Stomach (tissue), 8 donors: ENCODE measurements at regions not wholly inside any gene's neighbourhood (a gene's known extent, or its start where the extent isn't known, plus 50 kb on each side); places are given as distances from the start of the nearest gene placed in this dataset.
A peak's percentile ranks its signal among the peaks of the same experiment; 100 is the strongest.
"Not testable (repeated sequence)": the region's sequence is repeated elsewhere in the genome, so short reads cannot be mapped to it uniquely, and the experiment has no call there.

Source experiments
- DNase-seq, 2 donors: peaks; one replicate each; pipeline versions ENCODE4 v3.0.0 to v3.0.0-alpha.2; 2013 to 2019
- H3K27ac ChIP-seq, 5 donors: fragments of 200-600 bp in 4 of 5; sonication (generic) in 4 of 5; one replicate each; pipeline ENCODE4 v1.5.1; 2013 to 2019; ENCODE audit warnings: mild to moderate bottlenecking in 1 of 5, moderate library complexity in 1 of 5
- H3K27me3 ChIP-seq, 3 donors: fragments of 200-600 bp; sonication (generic); one replicate each; pipeline ENCODE4 v1.5.1; 2017 to 2019; ENCODE audit warnings: mixed run types in 1 of 3
- H3K36me3 ChIP-seq, 4 donors: fragments of 200-600 bp; sonication (generic); 1 replicate in 3 of 4; 2 replicates in 1 of 4; pipeline ENCODE4 v1.5.1; 2016 to 2019
- H3K4me1 ChIP-seq, 4 donors: fragments of 200-600 bp; sonication (generic); one replicate each; pipeline ENCODE4 v1.5.1; 2016 to 2019
- H3K4me3 ChIP-seq, 4 donors: fragments of 200-600 bp; sonication (generic) in 3 of 4; one replicate each; pipeline ENCODE4 v1.5.1; 2016 to 2019; ENCODE audit warnings: mild to moderate bottlenecking in 1 of 4
- H3K9me3 ChIP-seq, 4 donors: fragments of 200-600 bp; sonication (generic); one replicate each; pipeline ENCODE4 v1.5.1; 2016 to 2019
- EP300 ChIP-seq: sonication (generic); formaldehyde crosslinking; IDR thresholded peaks from one replicate; pipeline ENCODE4 v1.6.1; 2017; ENCODE audit warnings: antibody characterized with exemption
- POLR2A ChIP-seq, 4 donors: fragments of 450-650 bp; IDR thresholded peaks; one replicate each; pipeline ENCODE4 v1.6.1; 2016; ENCODE audit warnings: antibody characterized with exemption in 4 of 4, control low read depth in 2 of 4, mild to moderate bottlenecking in 1 of 4, moderate library complexity in 1 of 4
- POLR2AphosphoS5 ChIP-seq, 3 donors: sonication (generic); formaldehyde crosslinking; IDR thresholded peaks; one replicate each; pipeline ENCODE4 v1.6.1; 2016; ENCODE audit warnings: antibody characterized with exemption in 3 of 3
- WGBS, 5 donors: extraction: QIAGEN DNeasy Blood & Tissue Kit in 3 of 5; methylation state at CpG; one replicate each; pipeline versions ENCODE4 v1.1.5 to v1.1.7; 2013 to 2018; 5-methylcytosine and 5-hydroxymethylcytosine counted together
- intact Hi-C: fragments of 100-400 bp; cut with DNase I; formaldehyde crosslinking; loops from one replicate; pipeline ENCODE4 v1.15.1; 2023; ENCODE audit warnings: low total_unique reads
- TF ChIP-seq, protein P1 (sequence below), 7 experiments: fragments of 450-650 bp in 4 of 7; fragments of 200-600 bp in 3 of 7; sonication (generic) in 3 of 7; IDR thresholded peaks; one replicate each; pipeline ENCODE4 v1.5.1; 2016 to 2019; ENCODE audit warnings: antibody characterized with exemption in 7 of 7, control low read depth in 2 of 7, mild to moderate bottlenecking in 1 of 7
- donor health status: healthy with polysubstance abuse.
- donor health status: Bipolar disorder and iron deficiency.
- donor health status: healthy.

DNA sequence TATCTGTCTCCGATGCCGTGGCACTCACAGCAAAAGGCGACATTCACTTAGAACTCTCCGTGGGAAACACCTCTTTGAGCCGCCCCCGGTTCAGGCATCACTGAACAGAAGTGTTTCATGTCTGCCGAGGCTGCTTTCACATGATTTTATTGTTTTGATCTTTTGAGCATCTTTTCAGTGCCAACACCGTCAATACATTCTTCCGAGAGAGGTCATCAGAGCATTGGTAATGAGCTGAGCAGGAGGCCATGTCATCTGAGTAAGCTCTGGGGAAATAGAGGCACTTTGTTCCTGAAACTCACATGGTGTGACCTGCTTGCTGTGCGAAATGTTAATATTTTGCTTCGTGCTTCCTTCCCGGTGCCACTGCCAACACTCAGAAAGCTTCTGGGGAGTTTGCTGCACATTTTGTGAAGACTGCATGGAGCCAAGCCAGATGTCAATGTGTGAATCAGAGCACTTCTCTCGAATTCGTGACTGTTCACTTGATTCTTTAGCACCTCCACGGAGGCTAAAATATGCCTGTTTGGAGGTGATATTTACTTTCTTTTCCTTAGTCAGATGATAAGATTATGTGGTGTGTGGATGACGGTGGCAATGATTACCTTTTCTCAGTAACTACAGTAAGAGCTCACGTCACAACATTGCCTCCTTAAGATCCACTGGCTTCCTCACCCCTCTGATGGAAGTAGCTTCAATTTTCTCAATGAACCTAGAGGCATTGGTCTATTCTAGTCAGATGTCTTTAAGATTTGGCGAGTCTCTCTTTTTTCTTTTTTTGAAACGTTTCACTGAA, 222.3 kb upstream of the HS3ST1 start:
- intact Hi-C loops: no loop called here
- Histone ChIP-seq H3K27ac (peak overlapping the region in 4 of 5 donors; percentile 7 to 62 (median 27)), H3K27me3 (no peaks in the 10 kb centered on the region), H3K4me1 (no peaks in the 10 kb centered on the region), H3K4me3 (peak overlapping the region in 2 of 4 donors; percentile 7 to 25), H3K9me3 (no peaks in the 10 kb centered on the region), H3K36me3 (no peaks in the 10 kb centered on the region)
- TF ChIP-seq POLR2A (IDR thresholded peaks at IDR 0.05) (no peak), EP300 (no peak), POLR2AphosphoS5 (IDR thresholded peaks at IDR 0.05) (peak in 1 of 3 donors; percentile 17)
- TF ChIP-seq, protein P1, sequence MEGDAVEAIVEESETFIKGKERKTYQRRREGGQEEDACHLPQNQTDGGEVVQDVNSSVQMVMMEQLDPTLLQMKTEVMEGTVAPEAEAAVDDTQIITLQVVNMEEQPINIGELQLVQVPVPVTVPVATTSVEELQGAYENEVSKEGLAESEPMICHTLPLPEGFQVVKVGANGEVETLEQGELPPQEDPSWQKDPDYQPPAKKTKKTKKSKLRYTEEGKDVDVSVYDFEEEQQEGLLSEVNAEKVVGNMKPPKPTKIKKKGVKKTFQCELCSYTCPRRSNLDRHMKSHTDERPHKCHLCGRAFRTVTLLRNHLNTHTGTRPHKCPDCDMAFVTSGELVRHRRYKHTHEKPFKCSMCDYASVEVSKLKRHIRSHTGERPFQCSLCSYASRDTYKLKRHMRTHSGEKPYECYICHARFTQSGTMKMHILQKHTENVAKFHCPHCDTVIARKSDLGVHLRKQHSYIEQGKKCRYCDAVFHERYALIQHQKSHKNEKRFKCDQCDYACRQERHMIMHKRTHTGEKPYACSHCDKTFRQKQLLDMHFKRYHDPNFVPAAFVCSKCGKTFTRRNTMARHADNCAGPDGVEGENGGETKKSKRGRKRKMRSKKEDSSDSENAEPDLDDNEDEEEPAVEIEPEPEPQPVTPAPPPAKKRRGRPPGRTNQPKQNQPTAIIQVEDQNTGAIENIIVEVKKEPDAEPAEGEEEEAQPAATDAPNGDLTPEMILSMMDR (IDR thresholded peaks at IDR 0.05): no peak
- DNase-seq: peak in 1 of 2 donors; percentile 39
- WGBS, 5 donors: 34 to 55% (median 36%) methylated on average over 19 of the region's 19 CpGs

DNA sequence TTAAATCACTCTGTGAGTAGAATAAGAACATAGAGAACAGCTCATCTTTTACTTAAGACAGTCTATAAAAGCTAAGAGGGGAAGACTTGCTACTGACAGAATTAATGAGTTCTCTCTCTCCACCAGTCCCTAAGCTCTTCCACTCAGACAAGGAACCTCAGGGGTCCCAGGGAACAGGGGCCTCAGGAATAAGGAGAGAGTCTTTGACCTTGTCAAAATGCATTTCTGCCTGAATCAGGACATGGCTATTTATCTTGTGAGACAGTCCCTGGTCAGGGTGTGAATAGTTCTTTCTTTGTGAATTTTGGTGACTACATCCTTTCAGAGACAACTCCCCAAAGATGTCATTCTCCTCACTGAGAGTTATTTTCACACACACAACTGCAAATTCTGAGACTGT, 218.7 kb upstream of the HS3ST1 start:
- Histone ChIP-seq H3K4me1 (no peaks in the 10 kb centered on the region), H3K9me3 (no peaks in the 10 kb centered on the region), H3K36me3 (no peaks in the 10 kb centered on the region), H3K27ac (no peak overlapping the region), H3K27me3 (no peaks in the 10 kb centered on the region), H3K4me3 (no peak overlapping the region)
- intact Hi-C loops: no loop called here
- no peak for DNase-seq
- TF ChIP-seq EP300: no peak
- TF ChIP-seq, protein P1 (IDR thresholded peaks at IDR 0.05): no peak
- TF ChIP-seq POLR2A (IDR thresholded peaks at IDR 0.05): no peak
- no peak for TF ChIP-seq POLR2AphosphoS5 (IDR thresholded peaks at IDR 0.05)

DNA sequence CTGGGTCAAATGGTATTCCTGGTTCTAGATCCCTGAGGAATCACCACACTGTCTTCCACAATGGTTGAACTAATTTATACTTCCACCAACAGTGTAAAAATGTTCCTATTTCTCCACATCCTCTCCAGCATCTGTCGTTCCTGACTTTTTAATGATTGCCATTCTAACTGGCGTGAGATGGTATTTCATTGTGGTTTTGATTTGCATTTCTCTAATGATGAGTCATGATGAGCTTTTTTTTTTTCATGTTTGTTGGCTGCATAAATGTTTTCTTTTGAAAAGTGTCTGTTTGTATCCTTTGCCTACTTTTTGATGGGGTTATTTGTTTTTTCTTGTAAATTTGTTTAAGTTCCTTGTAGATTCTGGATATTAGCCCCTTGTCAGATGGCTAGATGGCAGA, 214.4 kb upstream of the HS3ST1 start:
- H3K27me3 ChIP-seq, H3K27ac ChIP-seq, H3K36me3 ChIP-seq, DNase-seq, H3K4me1 ChIP-seq, H3K9me3 ChIP-seq, H3K4me3 ChIP-seq, intact Hi-C loops: not testable (repeated sequence)
- 83 to 93% (median 92%) methylated on average over 2 of the region's 2 CpGs for WGBS, 5 donors

DNA sequence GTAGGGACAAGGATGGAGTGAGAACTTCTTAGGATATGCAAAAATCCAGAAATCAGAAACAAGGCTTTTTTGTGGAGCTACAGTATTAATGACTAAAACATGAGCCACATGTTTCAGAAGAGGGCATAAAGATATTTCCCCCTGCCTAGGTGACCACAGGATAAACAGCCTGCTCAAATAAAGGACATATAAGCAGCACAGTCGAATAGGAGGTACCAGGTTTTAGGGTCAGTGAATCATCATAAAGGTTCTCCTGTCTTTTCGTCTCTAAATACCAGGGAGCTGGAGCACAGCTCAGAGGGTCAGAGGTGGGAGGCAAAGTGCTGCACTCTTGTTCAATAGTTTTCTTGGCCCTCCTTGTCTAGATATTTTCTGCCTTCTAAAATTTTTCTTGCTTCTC, 211.9 kb upstream of the HS3ST1 start:
- Histone ChIP-seq H3K4me3 (no peak overlapping the region), H3K4me1 (no peaks in the 10 kb centered on the region), H3K27me3 (no peaks in the 10 kb centered on the region), H3K36me3 (no peaks in the 10 kb centered on the region), H3K27ac (no peak overlapping the region), H3K9me3 (peaks cover 0 to 8% (median 3%) of the 10 kb centered on the region in 4 donors)
- intact Hi-C loops: no loop called here
- 65 to 81% (median 71%) methylated on average over 2 of the region's 2 CpGs for WGBS, 5 donors
- no peak for DNase-seq
- TF ChIP-seq POLR2AphosphoS5 (IDR thresholded peaks at IDR 0.05): no peak
- TF ChIP-seq EP300: no peak
- TF ChIP-seq, protein P1 (IDR thresholded peaks at IDR 0.05): no peak
- no peak for TF ChIP-seq POLR2A (IDR thresholded peaks at IDR 0.05)

DNA sequence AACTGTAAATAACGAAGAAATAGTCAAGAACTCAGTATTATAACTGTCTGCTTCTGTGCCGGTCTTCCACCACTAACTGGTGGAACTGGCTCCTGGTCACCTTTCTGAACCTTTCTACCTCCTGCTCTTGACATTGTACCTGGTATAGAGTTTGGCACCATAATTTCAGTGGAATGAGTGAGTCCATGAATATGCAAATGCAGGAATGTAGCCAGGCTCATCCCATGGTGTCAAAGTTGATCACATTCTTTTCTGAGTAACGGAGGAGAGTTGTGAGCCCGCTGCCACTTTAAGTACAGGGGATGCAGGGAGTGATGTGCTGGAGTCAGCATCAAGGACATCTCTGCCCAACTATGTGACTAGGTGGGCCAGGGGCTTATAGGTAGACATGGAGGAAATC, 207.9 kb upstream of the HS3ST1 start:
- Histone ChIP-seq H3K27me3 (no peaks in the 10 kb centered on the region), H3K4me3 (no peak overlapping the region), H3K27ac (no peak overlapping the region), H3K4me1 (no peaks in the 10 kb centered on the region), H3K9me3 (peaks cover 0 to 8% (median 3%) of the 10 kb centered on the region in 4 donors), H3K36me3 (no peaks in the 10 kb centered on the region)
- no peak for DNase-seq
- TF ChIP-seq EP300: no peak
- TF ChIP-seq, protein P1 (IDR thresholded peaks at IDR 0.05): no peak
- intact Hi-C loops: no loop called here
- 69 to 95% (median 77%) methylated on average over 4 of the region's 4 CpGs for WGBS, 5 donors
